HUES64 (cell line): ENCODE measurements at regions not wholly inside any gene's neighbourhood (a gene's known extent, or its start where the extent isn't known, plus 50 kb on each side); places are given as distances from the start of the nearest gene placed in this dataset.
A peak's percentile ranks its signal among the peaks of the same experiment; 100 is the strongest.
"Not testable (repeated sequence)": the region's sequence is repeated elsewhere in the genome, so short reads cannot be mapped to it uniquely, and the experiment has no call there.

Experiments used
- H3K27ac ChIP-seq: 2 replicates; pipeline ENCODE4 v1.7.0; 2013; ENCODE audit warnings: low read depth, low read length, inconsistent platforms
- H3K27me3 ChIP-seq: 2 replicates; pipeline ENCODE4 v1.6.1; 2013; ENCODE audit warnings: mild to moderate bottlenecking, low read length; ENCODE audit not compliant: insufficient read depth
- H3K36me3 ChIP-seq: 2 replicates; pipeline ENCODE4 v1.6.1; 2013; ENCODE audit warnings: mild to moderate bottlenecking, low read length; ENCODE audit not compliant: insufficient read depth
- H3K4me1 ChIP-seq: 2 replicates; pipeline ENCODE4 v1.6.1; 2013; ENCODE audit warnings: mild to moderate bottlenecking, low read length, moderate library complexity; ENCODE audit not compliant: insufficient read depth
- H3K4me3 ChIP-seq: 2 replicates; pipeline ENCODE4 v1.5.1; 2013; ENCODE audit warnings: mild to moderate bottlenecking, low read length, moderate library complexity
- H3K9ac ChIP-seq: 2 replicates; pipeline ENCODE4 v1.6.1; 2013; ENCODE audit warnings: mild to moderate bottlenecking, low read depth, low read length
- H3K9me3 ChIP-seq: 2 replicates; pipeline ENCODE4 v1.6.1; 2013; ENCODE audit warnings: low read depth, low read length; ENCODE audit not compliant: insufficient read depth
- WGBS: fragments of 150-250, 120-280 bp; methylation state at CpG from one replicate; pipeline ENCODE4 v1.1.7; 2013; ENCODE audit warnings: missing lambda C conversion rate; 5-methylcytosine and 5-hydroxymethylcytosine counted together

- peaks cover 8% of the 10 kb centered on the region; the same call in 1 of the 2 replicates for H3K4me1 ChIP-seq
- H3K9me3 ChIP-seq = no peaks in the 10 kb centered on the region
- H3K27me3 ChIP-seq = no peaks in the 10 kb centered on the region
- H3K36me3 ChIP-seq = peaks cover 35% of the 10 kb centered on the region
- no peak overlapping the region for H3K4me3 ChIP-seq
- 92% methylated on average over 1 of the region's 1 CpG for WGBS
- H3K9ac ChIP-seq = no peak overlapping the region
- H3K27ac ChIP-seq = no peak overlapping the region
These were observed 467.9 kb downstream of the SIPA1L2 start for GRCh38 chr1:232162001-232162400.

DNA sequence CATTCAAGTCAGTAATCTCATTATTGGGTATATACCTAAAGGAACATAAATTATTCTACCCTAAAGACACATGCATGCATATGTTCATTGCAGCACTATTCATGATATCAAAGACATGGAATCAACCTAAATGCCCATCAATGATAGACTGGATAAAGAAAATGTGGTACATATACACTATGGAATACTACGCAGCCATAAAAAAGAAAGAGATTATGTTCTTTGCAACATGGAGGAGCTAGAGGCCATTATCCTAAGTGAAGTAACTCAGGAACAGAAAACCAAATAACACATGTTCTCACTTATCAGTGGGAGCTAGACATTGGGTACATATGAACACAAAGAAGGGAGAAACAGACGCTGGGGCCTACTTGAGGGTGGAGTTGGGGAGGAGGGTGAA, 471.4 kb downstream of the SIPA1L2 start:
- peaks cover 29% of the 10 kb centered on the region for H3K36me3 ChIP-seq
- H3K9ac ChIP-seq, H3K4me3 ChIP-seq, H3K9me3 ChIP-seq, H3K27ac ChIP-seq, H3K4me1 ChIP-seq, H3K27me3 ChIP-seq: not testable (repeated sequence)
- WGBS = 100% methylated on average over 2 of the region's 2 CpGs

DNA sequence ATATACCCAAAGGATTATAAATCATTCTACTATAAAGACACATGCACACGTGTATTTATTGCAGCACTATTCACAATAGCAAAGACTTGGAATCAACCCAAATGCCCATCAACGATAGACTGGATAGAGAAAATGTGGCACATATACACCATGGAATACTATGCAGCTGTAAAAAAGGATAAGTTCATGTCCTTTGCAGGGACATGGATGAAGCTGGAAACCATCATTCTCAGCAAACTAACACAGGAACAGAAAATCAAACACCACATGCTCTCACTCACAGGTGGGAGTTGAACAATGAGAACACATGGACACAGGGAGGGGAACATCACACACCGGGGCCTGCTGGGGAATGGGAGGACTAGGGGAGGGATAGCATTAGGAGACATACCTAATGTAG, 473.9 kb downstream of the SIPA1L2 start:
- not testable (repeated sequence) for H3K27me3 ChIP-seq, H3K9me3 ChIP-seq, H3K4me1 ChIP-seq, H3K4me3 ChIP-seq, H3K9ac ChIP-seq, H3K27ac ChIP-seq
- 99% methylated on average over 3 of the region's 3 CpGs for WGBS
- H3K36me3 ChIP-seq = peaks cover 30% of the 10 kb centered on the region

DNA sequence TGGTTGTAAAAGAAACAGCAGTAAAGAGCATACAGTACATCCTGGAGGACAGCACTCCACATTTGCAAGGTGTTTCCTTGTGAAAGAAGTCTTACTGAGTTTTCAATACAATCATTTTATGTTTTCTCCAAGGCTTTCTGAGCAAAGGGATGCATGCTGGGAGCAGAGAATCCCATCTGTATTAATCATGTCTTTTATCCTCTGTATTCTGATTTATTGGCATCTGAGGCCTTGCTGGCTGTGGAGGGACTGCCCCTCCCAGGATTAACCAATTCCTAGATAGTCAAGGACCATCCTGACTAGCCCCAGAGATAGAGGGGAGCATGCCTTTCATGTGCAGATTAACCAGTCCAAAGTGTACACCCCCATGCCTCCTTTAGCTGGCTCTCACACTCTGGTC, 476.3 kb downstream of the SIPA1L2 start:
- H3K4me1 ChIP-seq = no peaks in the 10 kb centered on the region
- no peaks in the 10 kb centered on the region for H3K9me3 ChIP-seq
- H3K9ac ChIP-seq = no peak overlapping the region
- no peak overlapping the region for H3K27ac ChIP-seq
- no peak overlapping the region for H3K4me3 ChIP-seq
- no peaks in the 10 kb centered on the region for H3K27me3 ChIP-seq
- peaks cover 30% of the 10 kb centered on the region for H3K36me3 ChIP-seq

DNA sequence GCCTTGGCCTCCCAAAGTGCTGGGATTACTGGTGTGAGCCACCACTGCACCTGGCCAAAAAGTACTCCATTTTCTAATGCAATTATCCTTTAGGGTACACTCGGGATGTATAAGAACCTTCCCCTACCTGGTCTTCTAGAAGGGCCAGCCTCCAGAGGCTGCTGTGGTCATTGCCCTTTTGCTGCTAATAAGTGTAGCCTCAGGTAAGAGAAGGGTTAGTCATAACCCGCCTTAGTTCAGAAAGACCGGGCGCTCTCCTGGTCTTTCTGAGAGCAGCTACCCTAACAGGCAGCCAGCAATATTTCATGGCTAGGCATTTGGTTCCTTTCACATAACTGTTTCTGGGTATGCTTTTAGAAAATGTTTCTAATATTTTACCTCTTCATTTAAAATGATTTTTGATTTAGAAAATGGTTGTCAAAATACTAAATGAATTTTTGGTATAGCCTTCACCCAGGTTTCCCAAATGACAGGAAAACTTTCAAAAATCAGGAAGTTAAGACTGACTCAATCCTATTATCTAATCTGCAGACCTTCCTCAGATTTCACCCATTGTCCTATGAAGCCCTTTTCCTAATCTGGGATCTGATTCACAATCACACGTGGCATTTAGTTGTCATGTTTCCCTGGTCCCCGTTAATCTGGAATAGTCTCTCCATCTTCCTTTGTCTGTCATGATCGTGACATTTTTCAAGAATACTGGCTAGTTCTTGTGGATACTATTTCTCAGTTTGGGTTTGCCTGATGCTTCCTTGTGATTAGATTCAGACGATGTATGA, 479.0 kb downstream of the SIPA1L2 start:
- Histone ChIP-seq H3K27ac (no peak overlapping the region), H3K9ac (no peak overlapping the region), H3K4me3 (no peak overlapping the region), H3K27me3 (no peaks in the 10 kb centered on the region), H3K36me3 (peaks cover 30% of the 10 kb centered on the region), H3K4me1 (no peaks in the 10 kb centered on the region), H3K9me3 (no peaks in the 10 kb centered on the region)
- 94% methylated on average over 8 of the region's 8 CpGs for WGBS

DNA sequence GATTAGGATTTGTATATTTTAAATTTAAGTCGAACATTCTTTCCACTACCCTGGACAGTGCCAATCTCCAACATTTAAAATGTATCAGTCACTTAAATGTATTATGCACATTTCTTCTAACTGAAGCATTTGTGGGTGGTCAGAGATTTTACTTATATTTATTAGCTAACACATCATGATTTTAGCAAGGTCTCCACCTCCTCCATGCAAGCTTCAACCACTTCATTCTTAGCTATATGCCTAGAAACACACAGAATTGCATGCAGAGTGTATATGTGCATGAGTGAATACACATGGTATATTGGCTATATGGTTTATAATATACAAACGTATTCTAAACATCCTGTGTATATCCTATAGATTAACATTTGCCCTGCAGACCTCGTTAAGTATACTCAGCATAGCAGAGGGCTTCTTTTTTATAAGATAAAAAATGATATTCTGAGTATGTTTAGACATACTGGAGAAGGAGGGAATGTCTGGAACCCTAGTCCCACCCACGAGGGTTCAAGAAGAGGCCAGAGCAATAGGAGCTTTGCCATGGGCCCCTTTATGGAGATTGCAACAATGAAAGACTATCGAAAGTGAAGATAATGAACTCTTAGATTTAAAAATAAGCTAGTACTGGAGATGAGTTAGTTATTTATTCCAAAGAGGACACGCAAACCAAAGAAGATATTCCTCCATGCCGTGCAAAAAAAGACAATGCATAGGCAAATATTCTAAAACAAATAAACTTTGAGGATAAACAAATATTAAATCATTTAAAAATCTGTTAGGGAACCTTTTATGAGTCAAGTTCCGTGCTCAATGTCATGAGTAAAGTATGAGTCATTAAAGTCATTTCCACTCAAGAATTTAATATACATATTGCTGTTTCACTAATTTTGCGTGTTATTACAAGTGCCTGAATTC, 480.4 kb downstream of the SIPA1L2 start:
- H3K4me1 ChIP-seq = no peaks in the 10 kb centered on the region
- no peaks in the 10 kb centered on the region for H3K27me3 ChIP-seq
- H3K4me3 ChIP-seq = no peak overlapping the region
- H3K9ac ChIP-seq = no peak overlapping the region
- 89% methylated on average over 5 of the region's 9 CpGs for WGBS
- H3K9me3 ChIP-seq = no peaks in the 10 kb centered on the region
- H3K36me3 ChIP-seq = peaks cover 24% of the 10 kb centered on the region
- no peak overlapping the region for H3K27ac ChIP-seq

DNA sequence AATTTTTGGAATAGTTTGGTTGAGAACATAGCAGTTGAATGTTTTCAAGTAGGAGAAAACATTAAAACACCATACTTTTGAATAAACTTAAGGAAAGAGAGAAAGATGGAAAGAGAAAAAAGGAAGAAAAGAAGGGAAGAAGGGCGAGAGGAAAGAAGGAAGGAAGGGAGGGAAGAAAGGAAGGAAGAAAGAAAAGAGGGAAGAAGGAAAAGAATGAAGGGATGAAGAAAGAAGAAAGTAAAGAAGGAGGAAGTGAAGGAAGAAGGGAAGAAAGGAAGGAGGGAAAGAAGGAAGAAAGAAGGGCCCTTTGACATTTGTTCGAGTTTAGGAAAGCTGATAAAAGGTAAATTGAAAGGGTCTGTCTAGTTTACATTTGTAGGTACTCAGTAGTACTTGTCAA, 482.7 kb downstream of the SIPA1L2 start:
- no peak overlapping the region for H3K4me3 ChIP-seq
- no peak overlapping the region for H3K27ac ChIP-seq
- no peaks in the 10 kb centered on the region for H3K27me3 ChIP-seq
- H3K4me1 ChIP-seq = peaks cover 18% of the 10 kb centered on the region
- H3K9ac ChIP-seq = no peak overlapping the region
- no peaks in the 10 kb centered on the region for H3K9me3 ChIP-seq
- 92% methylated on average over 2 of the region's 2 CpGs for WGBS
- H3K36me3 ChIP-seq = peaks cover 4% of the 10 kb centered on the region; the same call in 1 of the 2 replicates

GRCh38 chr1:232146514-232146913, 483.4 kb downstream of the SIPA1L2 start:
- Histone ChIP-seq H3K9me3 (no peaks in the 10 kb centered on the region), H3K4me1 (peaks cover 20% of the 10 kb centered on the region), H3K9ac (no peak overlapping the region), H3K27ac (no peak overlapping the region), H3K36me3 (no peaks in the 10 kb centered on the region; the same call in 1 of the 2 replicates), H3K4me3 (no peak overlapping the region), H3K27me3 (no peaks in the 10 kb centered on the region)
- whole genome bisulfite sequencing = 82% methylated on average over 3 of the region's 3 CpGs

- Histone ChIP-seq H3K4me3 (no peak overlapping the region), H3K27ac (no peak overlapping the region), H3K9ac (no peak overlapping the region), H3K4me1 (peaks cover 20% of the 10 kb centered on the region), H3K36me3 (peaks cover under 1% of the 10 kb centered on the region; the same call in 1 of the 2 replicates), H3K9me3 (peaks cover 2% of the 10 kb centered on the region; the same call in 1 of the 2 replicates), H3K27me3 (no peaks in the 10 kb centered on the region)
- 96% methylated on average over 2 of the region's 2 CpGs for WGBS
These were observed 484.2 kb downstream of the SIPA1L2 start for GRCh38 chr1:232145768-232146167.

- Histone ChIP-seq H3K4me3 (no peak overlapping the region), H3K36me3 (peaks cover 9% of the 10 kb centered on the region), H3K9ac (no peak overlapping the region), H3K4me1 (peaks cover 20% of the 10 kb centered on the region), H3K9me3 (peaks cover 9% of the 10 kb centered on the region; the same call in 1 of the 2 replicates), H3K27me3 (no peaks in the 10 kb centered on the region), H3K27ac (no peak overlapping the region)
- 89% methylated on average over 8 of the region's 8 CpGs for WGBS
These were observed 485.2 kb downstream of the SIPA1L2 start for GRCh38 chr1:232144696-232145230.

DNA sequence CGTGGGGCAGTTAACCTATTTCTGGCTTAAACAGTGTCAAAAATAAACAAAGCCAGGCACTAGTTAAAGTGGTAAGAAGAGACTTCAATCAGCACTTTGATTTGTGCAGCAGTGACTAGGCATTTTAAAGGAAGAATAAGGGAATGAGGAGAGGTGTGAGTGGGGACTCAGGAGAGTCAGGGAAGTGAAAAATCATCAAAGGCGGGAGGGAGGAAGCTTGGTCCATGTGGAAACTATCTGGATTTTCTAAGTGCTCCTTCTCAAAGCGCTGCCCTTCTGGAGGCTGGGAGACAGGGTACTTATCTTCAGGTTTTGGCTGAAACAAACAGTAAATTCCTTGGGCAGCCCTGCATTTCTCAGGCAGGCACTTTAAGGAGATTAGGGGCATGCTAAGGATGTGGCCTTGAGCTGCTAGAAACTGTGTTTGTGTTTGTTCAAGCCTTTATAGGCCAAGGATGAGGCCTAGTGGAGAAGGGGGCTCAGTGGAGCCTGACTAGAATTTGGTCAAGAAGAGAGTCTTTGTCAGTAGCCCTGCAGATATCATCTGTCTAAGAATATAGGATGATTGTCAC, 486.5 kb downstream of the SIPA1L2 start:
- peak overlapping the region; percentile 16; the same call in 1 of the 2 replicates for H3K9ac ChIP-seq

More for the DNA sequence above, 486.5 kb downstream of the SIPA1L2 start:
- Histone ChIP-seq H3K27ac (peak overlapping the region; percentile 60), H3K4me1 (peaks cover 20% of the 10 kb centered on the region), H3K36me3 (peaks cover 20% of the 10 kb centered on the region), H3K27me3 (no peaks in the 10 kb centered on the region), H3K4me3 (no peak overlapping the region), H3K9me3 (peaks cover 17% of the 10 kb centered on the region; the same call in 1 of the 2 replicates)
- 81% methylated on average over 3 of the region's 3 CpGs for WGBS
